ENCODE measurements at regions not wholly inside any gene's neighbourhood (a gene's known extent, or its start where the extent isn't known, plus 50 kb on each side); places are given as distances from the start of the nearest gene placed in this dataset.
A peak's percentile ranks its signal among the peaks of the same experiment; 100 is the strongest.

- DNase-seq (ENCODE audit: low spot score), result no peak
These were observed 210.7 kb upstream of the DMRT1 start for GRCh38 chr9:630817-631216.

- no peak for DNase-seq (ENCODE audit: low spot score)
These were observed 209.9 kb upstream of the DMRT1 start for GRCh38 chr9:631596-631995.

- DNase-seq (ENCODE audit: low spot score), result no peak
These were observed 208.0 kb upstream of the DMRT1 start for GRCh38 chr9:633461-633860.

- DNase-seq (ENCODE audit: low spot score), result peak; percentile 40
These were observed 204.4 kb upstream of the DMRT1 start for GRCh38 chr9:636931-637591.

- DNase-seq (ENCODE audit: low spot score), result no peak
These were observed 203.3 kb upstream of the DMRT1 start for GRCh38 chr9:638152-638551.

GRCh38 chr9:642014-642413, 199.5 kb upstream of the DMRT1 start:
- DNase-seq (ENCODE audit: low spot score), result no peak

GRCh38 chr9:643966-644365, 197.5 kb upstream of the DMRT1 start:
- DNase-seq (ENCODE audit: low spot score), result no peak

- no peak for DNase-seq (ENCODE audit: low spot score)
These were observed 194.0 kb upstream of the DMRT1 start for GRCh38 chr9:647522-647921.

GRCh38 chr9:649128-650074, 192.1 kb upstream of the DMRT1 start:
- DNase-seq (ENCODE audit: low spot score), result no peak

- DNase-seq (ENCODE audit: low spot score), result no peak
These were observed 191.1 kb upstream of the DMRT1 start for GRCh38 chr9:650362-650761.

- no peak for DNase-seq (ENCODE audit: low spot score)
These were observed 190.1 kb upstream of the DMRT1 start for GRCh38 chr9:651371-651770.

GRCh38 chr9:652914-653313, 188.6 kb upstream of the DMRT1 start:
- no peak for DNase-seq (ENCODE audit: low spot score)

GRCh38 chr9:653421-653820, 188.1 kb upstream of the DMRT1 start:
- no peak for DNase-seq (ENCODE audit: low spot score)

- no peak for DNase-seq (ENCODE audit: low spot score)
These were observed 187.6 kb upstream of the DMRT1 start for GRCh38 chr9:653856-654387.

GRCh38 chr9:655875-656274, 185.6 kb upstream of the DMRT1 start:
- no peak for DNase-seq (ENCODE audit: low spot score)

- DNase-seq (ENCODE audit: low spot score), result no peak
These were observed 184.4 kb upstream of the DMRT1 start for GRCh38 chr9:656926-657568.

GRCh38 chr9:659286-659685, 182.2 kb upstream of the DMRT1 start:
- DNase-seq (ENCODE audit: low spot score), result no peak

- no peak for DNase-seq (ENCODE audit: low spot score)
These were observed 181.3 kb upstream of the DMRT1 start for GRCh38 chr9:660227-660626.

GRCh38 chr9:663541-663940, 178.0 kb upstream of the DMRT1 start:
- no peak for DNase-seq (ENCODE audit: low spot score)

GRCh38 chr9:665296-665695, 176.2 kb upstream of the DMRT1 start:
- no peak for DNase-seq (ENCODE audit: low spot score)

GRCh38 chr9:671997-672396, 169.5 kb upstream of the DMRT1 start:
- DNase-seq (ENCODE audit: low spot score), result no peak

GRCh38 chr9:672851-673250, 168.6 kb upstream of the DMRT1 start:
- no peak for DNase-seq (ENCODE audit: low spot score)

Measured in RKO (cell line).